Pons (tissue), 1 donor: ENCODE measurements at regions not wholly inside any gene's neighbourhood (a gene's known extent, or its start where the extent isn't known, plus 50 kb on each side); places are given as distances from the start of the nearest gene placed in this dataset.
A peak's percentile ranks its signal among the peaks of the same experiment; 100 is the strongest.

Experiments used
- DNase-seq: peaks from one replicate; pipeline ENCODE4 v3.0.0-alpha.2; 2016; ENCODE audit warnings: low spot score

GRCh38 chr2:240358821-240359397 lies 76.6 kb upstream of the GPC1 start:
- no peak for DNase-seq

- no peak for DNase-seq
These were observed 75.8 kb upstream of the GPC1 start for GRCh38 chr2:240359695-240360094.

GRCh38 chr2:240360645-240361475 lies 74.6 kb upstream of the GPC1 start:
- no peak for DNase-seq

GRCh38 chr2:240362216-240362755 lies 73.2 kb upstream of the GPC1 start:
- no peak for DNase-seq

GRCh38 chr2:240362826-240363745 lies 72.4 kb upstream of the GPC1 start:
- DNase-seq, result no peak

GRCh38 chr2:240363746-240364581 lies 71.5 kb upstream of the GPC1 start:
- DNase-seq, result no peak

GRCh38 chr2:240364582-240364960 lies 70.9 kb upstream of the GPC1 start:
- no peak for DNase-seq

GRCh38 chr2:240364961-240365775 lies 70.3 kb upstream of the GPC1 start:
- no peak for DNase-seq

- DNase-seq, result no peak
These were observed 69.4 kb upstream of the GPC1 start for GRCh38 chr2:240365971-240366471.

- no peak for DNase-seq
These were observed 68.6 kb upstream of the GPC1 start for GRCh38 chr2:240366901-240367300.

GRCh38 chr2:240367721-240368120 lies 67.7 kb upstream of the GPC1 start:
- no peak for DNase-seq

- DNase-seq, result no peak
These were observed 66.6 kb upstream of the GPC1 start for GRCh38 chr2:240368781-240369331.

- DNase-seq, result no peak
These were observed 66.1 kb upstream of the GPC1 start for GRCh38 chr2:240369335-240369734.

GRCh38 chr2:240369801-240370585 lies 65.5 kb upstream of the GPC1 start:
- peak; percentile 53 for DNase-seq

- no peak for DNase-seq
These were observed 64.1 kb upstream of the GPC1 start for GRCh38 chr2:240371129-240372000.

GRCh38 chr2:240372101-240372500 lies 63.4 kb upstream of the GPC1 start:
- no peak for DNase-seq

- no peak for DNase-seq
These were observed 62.1 kb upstream of the GPC1 start for GRCh38 chr2:240373289-240373885.
